ENCODE measurements at regions not wholly inside any gene's neighbourhood (a gene's known extent, or its start where the extent isn't known, plus 50 kb on each side); places are given as distances from the start of the nearest gene placed in this dataset.

DNA sequence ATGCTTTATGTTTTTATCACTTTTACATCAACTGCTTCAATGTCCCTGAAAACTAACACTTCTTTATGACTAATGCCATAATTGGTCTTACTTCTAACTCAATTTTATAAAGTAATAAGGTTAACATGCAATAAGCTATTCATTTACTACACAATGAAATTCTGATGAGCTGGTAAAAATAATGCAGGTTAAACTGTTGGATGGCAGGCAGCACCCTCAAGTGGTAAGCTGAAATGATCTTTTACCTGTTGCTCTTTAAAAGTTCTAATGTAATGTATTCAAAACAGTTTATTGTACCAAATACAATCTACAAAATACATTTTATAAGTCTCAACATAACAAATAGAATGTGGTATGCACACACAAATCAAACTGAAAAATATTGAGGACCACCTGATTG, 1280.3 kb downstream of the CDH8 start:
- TF ChIP-seq, protein P1, sequence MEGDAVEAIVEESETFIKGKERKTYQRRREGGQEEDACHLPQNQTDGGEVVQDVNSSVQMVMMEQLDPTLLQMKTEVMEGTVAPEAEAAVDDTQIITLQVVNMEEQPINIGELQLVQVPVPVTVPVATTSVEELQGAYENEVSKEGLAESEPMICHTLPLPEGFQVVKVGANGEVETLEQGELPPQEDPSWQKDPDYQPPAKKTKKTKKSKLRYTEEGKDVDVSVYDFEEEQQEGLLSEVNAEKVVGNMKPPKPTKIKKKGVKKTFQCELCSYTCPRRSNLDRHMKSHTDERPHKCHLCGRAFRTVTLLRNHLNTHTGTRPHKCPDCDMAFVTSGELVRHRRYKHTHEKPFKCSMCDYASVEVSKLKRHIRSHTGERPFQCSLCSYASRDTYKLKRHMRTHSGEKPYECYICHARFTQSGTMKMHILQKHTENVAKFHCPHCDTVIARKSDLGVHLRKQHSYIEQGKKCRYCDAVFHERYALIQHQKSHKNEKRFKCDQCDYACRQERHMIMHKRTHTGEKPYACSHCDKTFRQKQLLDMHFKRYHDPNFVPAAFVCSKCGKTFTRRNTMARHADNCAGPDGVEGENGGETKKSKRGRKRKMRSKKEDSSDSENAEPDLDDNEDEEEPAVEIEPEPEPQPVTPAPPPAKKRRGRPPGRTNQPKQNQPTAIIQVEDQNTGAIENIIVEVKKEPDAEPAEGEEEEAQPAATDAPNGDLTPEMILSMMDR (IDR thresholded peaks at IDR 0.05; ENCODE audit: control insufficient read depth, extremely low read depth, insufficient read depth), result peak; percentile 26; the same call in 1 of the 2 replicates
- no peak for DNase-seq (ENCODE audit: low read depth)
- no peak overlapping the region for H3K4me3 ChIP-seq (ENCODE audit: low read depth, low read length)

DNA sequence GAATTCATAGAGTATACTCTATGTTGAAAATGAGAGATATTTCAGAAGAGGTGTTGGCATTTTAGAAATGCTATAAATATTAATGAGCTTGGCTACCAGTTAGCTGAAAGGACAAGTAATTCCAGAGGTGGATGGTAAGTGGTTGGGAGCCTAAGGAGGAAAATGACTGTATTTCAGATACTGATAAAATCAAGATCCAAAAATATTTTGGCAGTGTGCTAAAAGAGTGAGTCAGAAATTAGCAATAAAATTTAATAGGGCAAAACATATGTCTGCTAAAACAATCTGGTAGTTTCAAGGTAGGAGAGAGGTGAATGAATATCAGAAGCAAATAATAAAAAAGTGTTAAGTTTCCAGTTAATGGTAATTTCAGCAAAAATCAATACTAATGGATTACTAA, 1287.9 kb downstream of the CDH8 start:
- TF ChIP-seq, protein P1 (IDR thresholded peaks at IDR 0.05; ENCODE audit: control insufficient read depth, extremely low read depth, insufficient read depth), result no peak
- DNase-seq (ENCODE audit: low read depth), result peak; percentile 6
- no peak overlapping the region for H3K4me3 ChIP-seq (ENCODE audit: low read depth, low read length)

DNA sequence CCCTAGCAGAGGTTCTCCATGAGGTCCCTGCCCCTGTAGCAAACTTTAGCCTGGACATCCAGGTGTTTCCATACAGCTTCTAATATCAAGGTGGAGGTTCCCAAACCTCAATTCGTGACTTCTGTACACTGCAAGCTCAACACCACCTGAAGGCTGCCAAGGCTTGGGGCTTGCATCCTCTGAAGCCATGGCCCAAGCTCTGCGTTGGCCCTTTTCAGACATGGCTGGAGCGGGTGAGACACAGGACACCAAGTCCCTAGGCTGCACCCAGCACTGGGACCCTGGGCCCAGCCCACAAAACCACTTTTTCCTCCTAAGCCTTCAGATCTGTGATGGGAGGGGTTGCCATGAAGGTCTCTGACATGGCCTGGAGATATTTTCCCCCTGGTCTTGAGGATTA, 1292.0 kb downstream of the CDH8 start:
- TF ChIP-seq, protein P1 (IDR thresholded peaks at IDR 0.05; ENCODE audit: control insufficient read depth, extremely low read depth, insufficient read depth), result no peak
- no peak for DNase-seq (ENCODE audit: low read depth)
- H3K4me3 ChIP-seq (ENCODE audit: low read depth, low read length), result no peak overlapping the region

DNA sequence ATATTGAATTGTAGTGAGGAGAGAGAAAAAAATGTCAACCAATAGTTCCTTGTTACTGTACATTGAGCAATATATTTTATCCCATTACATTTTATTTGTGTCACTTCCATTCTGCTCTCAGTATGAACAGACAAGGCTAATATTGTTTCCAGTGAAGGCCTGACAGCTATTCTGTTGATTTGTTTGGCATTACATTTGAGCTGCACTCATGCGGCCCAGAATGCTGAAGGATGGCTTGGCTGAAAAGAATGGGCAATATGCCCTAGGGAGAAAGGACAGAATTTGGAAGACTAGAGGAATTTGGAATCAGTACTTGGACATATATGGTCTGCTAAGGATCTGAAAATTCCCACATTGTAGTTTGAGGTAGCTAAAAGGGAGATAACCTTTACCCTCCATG, 1294.4 kb downstream of the CDH8 start:
- H3K4me3 ChIP-seq (ENCODE audit: low read depth, low read length), result no peak overlapping the region
- TF ChIP-seq, protein P1 (IDR thresholded peaks at IDR 0.05; ENCODE audit: control insufficient read depth, extremely low read depth, insufficient read depth), result no peak
- no peak for DNase-seq (ENCODE audit: low read depth)

DNA sequence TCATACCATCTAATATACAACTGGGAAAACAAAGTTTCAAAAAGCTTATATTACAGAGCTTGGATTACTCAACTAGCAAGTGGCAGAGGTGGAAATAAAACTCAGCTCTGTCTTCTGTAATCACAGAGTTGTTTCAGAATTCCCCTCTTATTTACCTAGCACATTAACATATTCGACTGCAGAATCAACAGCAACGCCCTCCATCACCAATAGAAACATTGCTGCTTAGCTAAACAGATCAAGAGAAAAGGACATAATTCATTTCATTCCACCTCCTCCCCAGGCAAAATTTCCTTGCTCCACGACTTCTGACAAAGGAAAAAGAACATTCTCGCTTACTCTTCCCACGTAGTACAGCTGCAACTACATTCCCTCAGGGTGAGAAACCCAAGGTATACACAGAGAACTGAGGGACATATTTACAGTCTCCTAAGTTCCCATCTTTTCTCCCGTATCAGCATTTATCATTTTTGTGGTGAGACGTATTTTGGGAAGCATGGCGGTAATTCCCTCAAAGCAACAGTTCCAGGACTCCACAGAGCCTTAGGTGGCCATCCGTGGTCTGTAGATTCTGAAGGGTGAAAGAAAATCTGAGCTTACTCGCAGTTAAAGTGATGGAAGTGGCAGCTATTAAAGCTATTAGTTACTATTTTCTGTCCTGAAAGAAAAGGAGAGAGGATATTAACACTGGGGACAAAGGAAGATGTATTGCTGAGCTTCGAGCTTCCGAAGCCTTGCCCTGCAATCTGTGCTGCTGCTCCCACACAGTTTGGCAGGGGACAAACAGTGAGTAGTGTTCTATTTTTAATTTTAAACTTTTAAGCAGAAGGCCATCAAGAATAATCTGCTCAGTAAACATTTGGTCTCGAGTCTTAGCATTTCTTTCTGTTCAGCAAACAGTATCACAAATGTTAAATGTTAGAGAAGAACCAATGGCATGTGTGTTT, 1296.2 kb downstream of the CDH8 start:
- no peak overlapping the region for H3K4me3 ChIP-seq (ENCODE audit: low read depth, low read length)
- no peak for DNase-seq (ENCODE audit: low read depth)
- TF ChIP-seq, protein P1 (IDR thresholded peaks at IDR 0.05; ENCODE audit: control insufficient read depth, extremely low read depth, insufficient read depth), result no peak

DNA sequence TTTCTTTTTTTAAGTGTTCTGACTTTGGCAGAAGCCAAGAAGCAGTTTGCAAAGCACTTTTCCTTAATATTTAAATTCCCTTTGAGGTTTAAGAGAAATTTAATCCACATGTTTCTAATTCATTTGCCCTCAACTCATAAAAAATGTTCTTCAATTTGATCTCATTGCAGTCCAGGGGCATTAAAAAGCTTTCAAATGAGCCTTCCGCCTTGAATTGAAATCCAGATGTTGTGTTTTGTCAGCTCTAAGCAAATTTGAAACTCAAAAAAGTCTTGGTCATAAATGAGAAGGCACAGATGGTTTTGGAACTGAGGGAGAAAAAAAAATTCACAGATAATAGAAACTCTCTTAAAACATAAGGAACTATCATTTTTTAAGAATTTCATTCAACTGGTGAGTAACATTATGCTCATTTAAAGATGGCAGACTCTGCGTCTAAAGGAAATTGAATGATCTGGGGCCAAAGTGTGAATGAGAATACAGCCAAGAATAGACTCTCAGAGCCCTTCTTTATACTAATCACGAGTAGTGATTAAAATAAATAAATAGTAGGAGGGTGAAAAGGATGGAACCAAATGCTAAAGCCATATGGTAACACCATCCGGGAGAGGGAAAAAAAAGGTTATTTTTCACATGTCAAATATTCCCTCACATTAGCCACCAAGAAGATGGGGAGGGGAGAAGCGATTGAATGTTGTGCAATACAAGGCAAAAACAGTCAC, 1304.7 kb downstream of the CDH8 start:
- H3K4me3 ChIP-seq (ENCODE audit: low read depth, low read length), result no peak overlapping the region
- DNase-seq (ENCODE audit: low read depth), result no peak
- TF ChIP-seq, protein P1 (IDR thresholded peaks at IDR 0.05; ENCODE audit: control insufficient read depth, extremely low read depth, insufficient read depth), result no peak

Data from LNCaP clone FGC (cell line).